GM18508 (cell line): ENCODE measurements at regions not wholly inside any gene's neighbourhood (a gene's known extent, or its start where the extent isn't known, plus 50 kb on each side); places are given as distances from the start of the nearest gene placed in this dataset.

ENCODE experiments used
- ATAC-seq: cut with Tn5 transposase; IDR thresholded peaks from one replicate; pipeline ENCODE4 v1.9.1; 2021; ENCODE audit warnings: moderate number of reproducible peaks; ENCODE audit not compliant: insufficient read depth, unreplicated experiment

DNA sequence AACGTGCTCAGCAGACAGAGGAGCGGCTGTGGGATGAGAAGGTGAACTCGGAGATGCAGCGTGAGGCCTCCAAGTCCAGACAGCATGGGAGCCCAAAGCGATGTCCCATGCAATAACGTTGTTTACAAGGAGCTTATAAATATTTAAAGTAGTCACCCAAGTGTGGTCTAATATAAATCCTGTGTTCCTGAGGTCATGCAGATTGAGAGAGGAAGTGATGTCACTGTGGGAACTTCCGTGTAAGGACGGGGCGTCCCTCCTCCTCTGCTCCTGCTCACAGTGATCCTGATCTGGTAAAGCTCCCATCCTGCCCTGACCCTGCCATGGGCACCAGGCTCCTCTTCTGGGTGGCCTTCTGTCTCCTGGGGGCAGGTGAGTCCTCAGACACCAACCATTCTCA, 94.7 kb upstream of the PRSS58 start:
- ATAC-seq = no peak

DNA sequence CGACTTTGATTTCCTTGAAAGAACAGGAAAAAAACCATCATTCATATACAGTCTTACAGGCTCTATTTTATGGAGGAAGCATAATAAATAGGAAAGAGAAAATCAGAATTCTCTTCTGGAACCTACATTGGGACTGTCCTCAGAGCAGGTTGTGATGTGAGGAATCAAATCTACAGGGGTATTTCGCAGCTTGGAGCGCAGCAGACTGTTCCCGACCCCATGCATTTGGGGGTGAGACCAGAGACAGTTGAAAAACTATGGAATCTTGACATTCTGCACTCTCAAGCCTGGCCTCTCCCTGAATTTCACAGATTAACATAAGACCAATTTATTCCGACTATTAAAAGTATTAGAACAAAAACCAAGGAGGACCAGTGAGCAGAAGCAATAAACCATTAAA, 93.3 kb upstream of the PRSS58 start:
- no peak for ATAC-seq

DNA sequence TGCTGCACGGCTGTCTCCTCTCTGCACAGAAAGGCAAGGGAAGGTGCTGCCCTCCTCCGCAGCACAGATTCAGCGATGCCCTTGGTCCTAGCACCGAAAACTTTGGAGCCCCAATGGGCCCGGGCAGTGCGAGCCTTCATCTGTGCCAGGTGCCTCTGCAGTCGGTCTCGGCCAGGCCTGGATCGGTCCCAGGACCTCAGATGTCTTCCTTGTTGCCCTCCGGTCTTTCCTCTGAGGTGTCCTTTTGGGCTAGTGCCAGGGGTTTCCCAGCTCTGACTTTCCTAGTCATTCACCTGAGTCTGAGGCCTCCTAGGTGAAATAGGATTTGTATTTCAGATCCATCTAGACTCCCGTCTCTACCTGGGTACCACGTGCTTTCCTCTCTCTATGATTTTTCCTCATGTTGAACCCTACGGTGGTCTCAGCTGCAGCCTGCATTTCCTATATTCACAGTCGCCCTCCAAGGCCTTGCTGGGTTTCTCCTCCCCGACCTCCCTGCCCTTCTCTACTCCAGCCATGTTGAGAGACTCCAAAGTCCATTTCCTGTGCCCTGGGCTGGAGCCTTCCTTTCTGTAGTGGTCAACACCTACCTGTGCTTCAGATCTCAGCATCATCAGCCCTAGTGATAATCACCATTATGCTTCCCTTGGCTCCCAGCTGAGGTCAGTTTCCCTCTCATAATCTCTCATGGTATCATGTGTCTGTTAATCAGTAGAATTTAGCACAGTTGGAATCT, 92.0 kb upstream of the PRSS58 start:
- no peak for ATAC-seq

DNA sequence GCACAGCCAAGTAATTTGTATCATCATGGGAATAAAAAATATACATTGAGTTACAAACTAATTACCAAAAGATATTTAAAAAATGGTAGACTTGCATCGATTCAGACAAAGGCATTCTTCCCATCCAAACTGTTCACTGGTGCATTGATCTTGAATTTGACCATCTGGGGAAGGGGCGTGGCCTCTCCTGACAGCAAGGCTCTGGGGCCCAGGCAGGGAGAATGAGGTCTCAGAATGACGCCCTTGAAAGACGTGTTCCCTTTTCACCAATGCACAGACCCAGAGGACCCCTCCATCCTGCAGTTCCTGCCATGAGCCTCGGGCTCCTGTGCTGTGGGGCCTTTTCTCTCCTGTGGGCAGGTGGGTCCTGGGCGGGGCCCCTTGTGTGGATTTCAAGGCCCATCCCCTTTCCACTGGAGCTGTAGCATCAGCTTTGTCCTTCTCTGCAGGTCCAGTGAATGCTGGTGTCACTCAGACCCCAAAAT, 91.1 kb upstream of the PRSS58 start:
- no peak for ATAC-seq

DNA sequence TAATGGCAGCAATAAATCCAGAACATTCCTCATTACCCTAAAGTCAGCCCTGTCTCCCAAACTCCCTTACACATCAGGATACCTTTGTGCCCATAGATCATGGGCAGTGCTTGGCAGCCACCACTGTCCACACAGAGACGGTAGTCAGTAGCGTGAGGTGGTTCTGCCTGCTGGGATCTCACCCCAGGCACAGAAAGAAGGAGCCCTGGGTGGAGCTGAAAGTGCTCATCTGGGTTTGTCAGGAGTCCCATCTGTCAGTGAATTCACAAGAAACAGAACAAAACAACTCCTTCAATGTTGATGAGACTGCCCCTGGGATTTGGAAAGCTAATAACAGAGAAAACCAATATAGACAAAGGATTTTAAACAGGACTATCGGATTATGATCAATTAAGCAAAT, 90.2 kb upstream of the PRSS58 start:
- ATAC-seq = no peak

DNA sequence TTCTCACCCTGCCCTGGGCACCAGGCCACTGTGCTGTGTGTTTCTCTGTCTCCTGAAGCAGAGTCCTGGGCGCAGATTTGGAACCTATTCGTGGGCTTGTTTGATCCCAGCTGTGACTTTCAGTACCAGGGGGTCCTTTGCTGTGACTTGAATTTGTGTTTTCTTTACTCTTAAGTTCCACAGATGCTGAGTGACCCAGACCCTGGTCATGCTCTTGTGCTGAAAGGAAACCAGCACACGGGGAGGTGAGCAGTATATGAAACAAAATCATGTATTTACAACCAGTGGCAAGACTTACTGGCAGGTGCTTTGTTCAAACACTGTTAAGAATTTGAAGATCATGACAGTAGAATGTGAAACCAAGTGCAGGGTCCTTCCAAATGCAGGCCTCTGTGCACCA, 89.2 kb upstream of the PRSS58 start:
- ATAC-seq = no peak

DNA sequence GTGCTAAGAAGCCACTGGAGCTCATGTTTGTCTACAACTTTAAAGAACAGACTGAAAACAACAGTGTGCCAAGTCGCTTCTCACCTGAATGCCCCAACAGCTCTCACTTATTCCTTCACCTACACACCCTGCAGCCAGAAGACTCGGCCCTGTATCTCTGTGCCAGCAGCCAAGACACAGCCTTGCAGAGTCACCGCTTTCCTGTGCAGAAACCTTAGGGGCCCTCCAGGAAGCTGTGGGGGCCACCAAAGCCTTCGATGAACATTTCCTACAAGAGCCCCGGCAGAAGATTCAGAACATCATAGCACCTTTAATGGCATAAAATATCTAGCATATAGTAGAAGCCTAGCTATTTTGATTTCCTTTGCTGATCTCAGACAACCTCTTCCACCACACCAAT, 88.0 kb upstream of the PRSS58 start:
- no peak for ATAC-seq

DNA sequence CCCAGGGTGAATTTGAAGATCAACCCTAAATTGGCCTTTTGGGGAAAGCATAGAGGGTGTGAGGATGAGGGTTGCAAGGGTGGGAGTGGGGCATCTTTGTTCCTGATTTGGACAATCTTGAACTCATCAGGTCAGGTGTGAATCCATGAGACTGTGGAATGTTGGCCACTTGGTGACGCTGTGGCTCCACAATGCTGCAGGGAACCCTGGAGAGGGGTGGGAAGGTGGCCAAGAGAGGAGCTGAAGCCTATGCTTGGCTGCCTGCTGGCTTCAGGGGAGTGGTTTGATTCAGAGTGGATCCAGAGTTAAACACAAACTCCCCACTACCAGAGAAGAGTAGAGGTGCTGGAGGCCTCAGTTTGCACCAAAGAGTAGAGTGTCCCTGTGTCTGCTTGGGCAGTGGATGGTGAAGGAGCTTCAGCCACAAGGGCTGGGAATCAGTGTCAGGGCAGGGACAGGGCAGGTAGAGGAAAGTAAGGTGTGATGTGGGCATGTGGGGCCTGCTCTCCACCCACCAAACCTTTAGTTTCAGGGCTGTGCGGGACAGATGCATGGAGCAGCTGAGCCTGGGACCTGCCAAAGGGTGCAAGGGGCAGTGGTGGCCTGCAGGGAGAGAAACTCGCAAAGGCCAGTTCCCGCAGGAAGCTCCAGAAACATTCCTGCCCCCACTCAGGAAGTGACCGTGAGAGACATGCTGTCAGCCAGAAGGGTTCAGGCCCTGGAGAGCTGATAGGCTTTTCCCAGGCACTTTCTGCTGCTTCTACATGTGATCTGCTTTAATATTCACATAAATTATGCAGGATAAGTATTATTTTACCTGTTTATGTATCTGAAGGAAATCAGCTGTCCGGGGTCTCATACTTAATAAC, 81.0 kb upstream of the PRSS58 start:
- ATAC-seq = no peak

DNA sequence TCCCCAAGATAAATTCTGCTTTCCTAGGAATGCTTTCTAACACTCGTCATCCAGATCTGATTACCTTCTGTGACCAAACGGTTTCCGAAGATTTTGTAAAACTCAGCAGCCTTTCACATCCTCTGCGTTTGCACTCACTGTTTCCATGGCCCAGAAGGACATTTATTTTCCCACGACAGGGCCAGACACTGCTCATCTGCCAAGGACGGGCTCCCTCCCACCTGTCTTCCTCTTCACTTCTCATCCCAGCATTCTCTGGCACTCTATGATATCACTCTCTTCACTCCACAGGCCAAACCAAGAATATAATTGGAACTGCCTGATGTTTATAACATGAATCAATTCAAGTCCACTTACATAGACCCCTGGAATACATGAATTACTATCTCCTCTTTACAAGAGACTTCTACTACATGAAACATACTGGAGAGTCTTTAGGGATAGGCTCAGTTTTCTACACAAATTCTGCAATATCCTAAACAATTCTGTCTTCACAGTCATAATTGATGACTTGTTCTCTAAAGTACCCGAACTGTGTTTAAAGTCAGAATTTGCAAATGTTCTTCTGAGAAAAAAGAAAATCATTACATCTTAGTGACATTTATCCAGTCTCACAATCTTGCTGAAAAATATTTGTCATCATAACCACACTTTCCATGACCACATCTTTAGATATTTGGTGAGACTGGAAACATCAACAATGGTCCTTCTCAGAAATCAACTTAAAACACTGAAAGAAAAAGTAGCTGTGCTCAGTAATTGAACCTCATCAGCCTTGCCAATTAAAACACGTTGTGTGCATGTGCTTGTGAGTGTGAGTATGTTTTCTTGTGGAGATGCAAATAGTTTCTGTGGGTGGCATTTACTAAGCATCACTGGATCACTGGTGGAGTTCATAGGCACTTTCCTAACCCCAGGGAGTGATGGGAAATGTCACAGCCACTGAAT, 79.5 kb upstream of the PRSS58 start:
- no peak for ATAC-seq

DNA sequence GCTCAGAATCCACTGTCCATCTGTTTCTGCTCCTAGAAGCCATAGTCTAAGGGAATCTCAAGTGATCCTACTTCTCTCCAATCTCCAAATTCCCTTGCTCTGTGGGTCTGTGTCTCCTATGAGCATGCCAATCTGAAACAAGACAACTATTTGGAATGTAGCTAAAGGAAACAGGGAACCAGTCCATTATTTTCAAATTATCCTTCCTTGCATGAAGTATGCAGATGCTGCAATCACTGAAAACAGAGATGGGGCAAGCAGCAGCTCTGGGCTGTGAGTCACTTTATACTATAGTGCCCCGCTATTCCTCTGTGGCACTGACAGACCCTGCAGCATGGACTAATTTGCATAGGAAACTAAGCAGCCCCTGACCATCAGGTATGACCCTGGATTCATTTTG, 76.9 kb upstream of the PRSS58 start:
- no peak for ATAC-seq

DNA sequence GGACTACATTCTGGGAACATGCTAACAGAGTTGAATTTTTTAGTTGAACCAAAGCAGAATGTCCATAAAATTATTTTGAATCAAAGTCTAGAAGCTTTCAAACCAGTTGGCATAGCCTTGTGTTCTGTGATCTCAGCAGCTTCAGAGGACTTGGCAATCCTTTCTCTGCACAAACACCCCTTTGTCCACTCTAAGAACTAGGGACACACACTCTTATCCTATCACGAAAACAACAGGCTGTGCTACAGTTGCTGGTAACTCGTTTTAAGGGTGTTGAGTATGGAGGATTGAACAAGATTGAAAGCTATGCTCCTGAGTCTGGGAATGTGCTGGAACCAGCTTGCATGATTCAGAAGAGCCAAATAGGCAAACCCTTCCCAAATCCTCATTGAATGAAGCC, 76.4 kb upstream of the PRSS58 start:
- no peak for ATAC-seq

DNA sequence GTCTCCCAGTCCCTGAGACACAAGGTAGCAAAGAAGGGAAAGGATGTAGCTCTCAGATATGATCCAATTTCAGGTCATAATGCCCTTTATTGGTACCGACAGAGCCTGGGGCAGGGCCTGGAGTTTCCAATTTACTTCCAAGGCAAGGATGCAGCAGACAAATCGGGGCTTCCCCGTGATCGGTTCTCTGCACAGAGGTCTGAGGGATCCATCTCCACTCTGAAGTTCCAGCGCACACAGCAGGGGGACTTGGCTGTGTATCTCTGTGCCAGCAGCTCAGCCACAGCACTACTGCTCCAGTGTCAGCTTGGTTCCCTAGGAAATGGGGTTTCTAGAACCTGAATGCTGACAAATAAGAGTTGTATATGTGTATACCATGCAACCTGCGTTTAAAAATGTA, 74.6 kb upstream of the PRSS58 start:
- ATAC-seq = no peak

DNA sequence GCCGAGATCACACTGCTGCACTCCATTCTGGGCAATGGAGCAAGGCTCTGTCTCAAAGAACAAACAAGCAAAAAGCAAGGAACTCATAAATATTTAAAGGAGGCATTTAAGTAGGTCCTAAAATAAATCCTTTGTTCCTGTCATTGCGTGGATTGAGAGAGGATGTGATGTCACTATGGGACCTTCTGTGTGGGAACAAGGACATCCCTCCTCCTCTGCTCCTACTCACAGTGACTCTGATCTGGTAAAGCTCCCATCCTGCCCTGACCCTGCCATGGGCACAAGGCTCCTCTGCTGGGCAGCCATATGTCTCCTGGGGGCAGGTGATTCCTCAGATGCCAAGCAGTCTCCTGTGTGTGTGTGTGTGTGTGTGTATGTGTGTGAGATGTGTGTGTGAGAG, 74.1 kb upstream of the PRSS58 start:
- no peak for ATAC-seq

DNA sequence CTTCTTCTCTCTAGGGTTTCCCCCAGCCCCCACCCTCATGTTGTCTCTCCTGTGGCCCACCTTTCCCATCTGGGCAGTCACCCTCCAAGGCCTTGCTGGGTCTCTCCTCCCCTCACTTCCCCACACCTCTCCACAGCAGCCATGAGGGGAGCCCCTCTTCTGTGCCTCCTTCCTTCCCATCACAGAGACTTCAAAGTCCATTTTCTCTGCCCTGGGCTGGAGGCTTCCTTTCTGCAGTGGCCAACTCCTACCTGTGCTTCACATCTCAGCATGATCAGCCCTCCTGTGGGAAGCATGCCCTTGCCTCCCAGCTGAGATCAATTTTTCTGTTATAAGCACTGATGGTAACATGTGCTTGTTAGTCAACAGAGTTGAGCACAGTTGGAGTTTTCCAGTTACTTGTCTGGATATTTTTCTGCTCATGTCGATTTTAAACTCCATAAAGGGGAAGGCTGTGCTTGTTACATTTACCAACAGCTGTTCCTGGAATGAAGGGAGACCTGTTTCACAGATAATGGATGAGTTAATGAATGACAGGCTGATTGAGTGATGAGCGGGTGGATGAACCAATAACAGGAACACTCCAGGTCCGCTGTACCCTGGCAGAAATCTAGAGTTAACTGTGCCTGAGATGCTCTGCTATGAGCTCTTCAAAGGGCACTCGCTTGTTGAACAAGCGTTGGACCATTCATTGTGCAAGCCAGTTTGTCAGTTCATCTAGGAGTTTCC, 71.4 kb upstream of the PRSS58 start:
- ATAC-seq = no peak

DNA sequence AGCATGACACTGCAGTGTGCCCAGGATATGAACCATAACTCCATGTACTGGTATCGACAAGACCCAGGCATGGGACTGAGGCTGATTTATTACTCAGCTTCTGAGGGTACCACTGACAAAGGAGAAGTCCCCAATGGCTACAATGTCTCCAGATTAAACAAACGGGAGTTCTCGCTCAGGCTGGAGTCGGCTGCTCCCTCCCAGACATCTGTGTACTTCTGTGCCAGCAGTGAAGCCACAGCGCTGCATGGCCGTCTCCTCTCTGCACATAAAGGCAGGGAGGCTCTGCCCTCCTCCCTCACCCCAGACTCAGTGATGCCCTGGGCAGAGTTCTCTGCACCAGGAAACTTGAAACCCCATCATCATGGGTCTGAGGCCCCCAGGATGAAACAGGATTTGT, 70.7 kb upstream of the PRSS58 start:
- no peak for ATAC-seq

DNA sequence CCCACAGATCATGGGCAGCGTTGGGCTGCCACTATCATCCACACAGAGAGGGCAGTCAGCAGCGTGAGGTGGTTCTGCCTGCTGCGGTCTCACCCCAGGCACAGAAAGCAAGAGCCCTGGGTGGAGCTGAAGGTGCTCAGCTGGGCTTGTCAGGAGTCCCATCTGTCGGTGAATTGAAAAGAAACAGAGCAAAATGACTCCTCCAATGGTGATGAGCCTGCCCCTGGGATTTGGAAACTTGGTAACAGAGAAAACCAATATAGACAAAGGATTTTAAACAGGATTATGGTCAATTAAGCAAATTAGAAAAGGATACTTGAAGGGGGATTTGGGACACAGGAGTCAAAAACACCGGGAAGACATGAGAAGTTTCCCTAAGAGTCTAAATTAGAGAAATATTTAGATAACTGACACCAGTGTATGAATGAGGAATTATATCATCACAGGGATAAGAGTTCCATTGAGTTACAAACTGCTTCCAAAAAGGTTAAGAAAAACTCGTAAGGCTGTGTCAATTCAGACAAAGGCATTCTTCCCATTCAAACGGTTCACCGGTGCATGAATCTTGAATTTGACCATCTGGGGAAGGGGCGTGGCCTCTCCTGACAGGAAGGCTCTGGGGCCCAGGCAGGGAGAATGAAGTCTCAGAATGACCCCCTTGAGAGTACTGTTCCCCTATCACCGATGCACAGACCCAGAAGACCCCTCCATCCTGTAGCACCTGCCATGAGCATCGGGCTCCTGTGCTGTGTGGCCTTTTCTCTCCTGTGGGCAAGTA, 70.0 kb upstream of the PRSS58 start:
- no peak for ATAC-seq

DNA sequence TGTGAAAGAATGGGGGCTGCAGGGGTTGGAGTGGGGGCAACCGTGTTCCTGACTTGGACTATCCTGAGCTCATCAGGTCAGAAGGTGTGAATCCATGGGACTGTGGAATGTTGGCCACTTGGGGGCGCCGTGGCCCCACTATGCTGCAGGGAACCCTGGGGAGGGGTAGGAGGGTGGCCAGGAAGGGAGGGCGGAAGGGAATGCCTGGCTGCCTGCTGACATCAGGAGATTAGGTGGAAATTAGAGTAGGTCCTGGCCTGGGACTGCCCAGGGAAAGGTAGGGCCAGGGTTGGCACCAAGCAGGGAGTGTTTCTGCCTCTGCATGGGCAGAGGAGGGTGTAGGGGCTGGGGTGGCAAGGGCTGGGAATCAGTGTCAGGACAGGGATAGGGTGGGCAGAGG, 65.8 kb upstream of the PRSS58 start:
- no peak for ATAC-seq

DNA sequence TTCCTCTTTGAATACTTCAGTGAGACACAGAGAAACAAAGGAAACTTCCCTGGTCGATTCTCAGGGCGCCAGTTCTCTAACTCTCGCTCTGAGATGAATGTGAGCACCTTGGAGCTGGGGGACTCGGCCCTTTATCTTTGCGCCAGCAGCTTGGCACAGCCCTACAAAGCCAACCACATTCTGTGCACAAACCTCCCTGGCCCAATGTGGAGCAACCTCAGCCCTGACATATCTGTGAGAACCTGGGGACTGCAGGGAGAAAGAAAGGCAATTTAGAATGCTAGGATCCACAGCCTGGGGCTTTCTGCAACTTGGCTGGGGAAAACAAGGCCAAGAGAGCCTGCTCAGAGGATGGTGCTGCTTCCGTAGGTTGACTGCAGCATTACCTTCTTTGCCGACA, 63.5 kb upstream of the PRSS58 start:
- ATAC-seq = no peak

DNA sequence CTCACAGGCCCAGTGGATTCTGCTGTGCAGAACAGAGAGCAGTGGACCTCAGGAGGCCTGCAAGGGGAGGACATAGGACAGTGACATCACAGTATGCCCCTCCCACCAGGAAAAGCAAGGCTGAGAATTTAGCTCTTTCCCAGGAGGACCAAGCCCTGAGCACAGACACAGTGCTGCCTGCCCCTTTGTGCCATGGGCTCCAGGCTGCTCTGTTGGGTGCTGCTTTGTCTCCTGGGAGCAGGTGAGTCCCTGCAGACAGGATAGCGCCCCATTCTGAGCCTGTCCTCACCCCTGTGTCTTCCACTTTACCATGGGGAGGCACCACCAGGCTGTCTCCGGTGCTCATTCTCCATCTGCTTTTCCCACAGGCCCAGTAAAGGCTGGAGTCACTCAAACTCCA, 63.0 kb upstream of the PRSS58 start:
- no peak for ATAC-seq
